GM23248 (cell line): ENCODE measurements at regions not wholly inside any gene's neighbourhood (a gene's known extent, or its start where the extent isn't known, plus 50 kb on each side); places are given as distances from the start of the nearest gene placed in this dataset.

Experiments used
- EZH2 ChIP-seq: fragments of 200-600 bp; sonication (generic); IDR thresholded peaks from 2 replicates; pipeline ENCODE4 v1.6.1; 2018; ENCODE audit warnings: antibody characterized with exemption, mild to moderate bottlenecking; ENCODE audit not compliant: insufficient read depth, poor library complexity, severe bottlenecking
- EZH2phosphoT487 ChIP-seq: fragments of 200-600 bp; sonication (generic); IDR thresholded peaks from 2 replicates; pipeline ENCODE4 v1.6.1; 2018; ENCODE audit warnings: antibody characterized with exemption, moderate library complexity, mild to moderate bottlenecking, low read depth; ENCODE audit not compliant: insufficient read depth

- no peak for TF ChIP-seq EZH2phosphoT487
- no peak for TF ChIP-seq EZH2
Measured at GRCh38 chrX:109783701-109784079, 50.6 kb upstream of the ACSL4 start.
